ENCODE measurements at regions not wholly inside any gene's neighbourhood (a gene's known extent, or its start where the extent isn't known, plus 50 kb on each side); places are given as distances from the start of the nearest gene placed in this dataset.

- Histone ChIP-seq H3K36me3 (replicated peaks in 1 of 2; ENCODE audit: control extremely low read depth in 1 of 2, control insufficient read depth in 1 of 2, extremely low read depth in 1 of 2, insufficient read depth in 2 of 2, low read length in 1 of 2) (no peaks in the 10 kb centered on the region), H2AFZ (ENCODE audit: insufficient read depth, low read depth, low read length, poor library complexity, severe bottlenecking) (no peak overlapping the region), H3K79me2 (ENCODE audit: control insufficient read depth, insufficient read depth, low read length) (no peaks in the 10 kb centered on the region), H3K9ac (ENCODE audit: low read length) (no peak overlapping the region), H3K27me3 (replicated peaks in 1 of 4; ENCODE audit: control extremely low read depth in 1 of 4, control insufficient read depth in 3 of 4, insufficient read depth in 4 of 4, low read length in 3 of 4) (no peaks in the 10 kb centered on the region), H3K27ac (ENCODE audit: low read length in 2 of 2) (no peak overlapping the region), H3K9me3 (ENCODE audit: control extremely low read depth in 1 of 3, control insufficient read depth in 2 of 3, insufficient read depth in 1 of 3, low read length in 2 of 3) (no peaks in the 10 kb centered on the region), H3K4me2 (replicated peaks; ENCODE audit: low read depth, low read length, poor library complexity, severe bottlenecking) (no peak overlapping the region), H4K20me1 (ENCODE audit: control insufficient read depth, insufficient read depth, low read length, poor library complexity, severe bottlenecking) (no peaks in the 10 kb centered on the region), H3K4me1 (ENCODE audit: control insufficient read depth in 2 of 2, insufficient read depth in 2 of 2, low read length in 2 of 2) (no peaks in the 10 kb centered on the region), H3K4me3 (ENCODE audit: control extremely low read depth in 1 of 5, extremely low read depth in 1 of 5, insufficient read depth in 1 of 5, low read depth in 2 of 5, low read length in 4 of 5) (no peak overlapping the region)
- Mint-ChIP-seq H3K27ac (no peak overlapping the region), H3K4me1 (no peaks in the 10 kb centered on the region), H3K27me3 (no peaks in the 10 kb centered on the region), H3K9me3 (ENCODE audit: insufficient read depth) (no peaks in the 10 kb centered on the region), H3K4me3 (no peak overlapping the region)
- intact Hi-C loops (cut with micrococcal nuclease), result no loop called here
- TF ChIP-seq CTCF (IDR thresholded peaks at IDR 0.05) (no peak), EZH2 (IDR thresholded peaks at IDR 0.05; ENCODE audit: borderline replicate concordance, insufficient read depth, low read depth, low read length, poor library complexity, severe bottlenecking) (no peak)
- ChIA-PET CTCF (no interaction called here), POLR2A (no interaction called here)
- WGBS (ENCODE audit: insufficient coverage), result no CpG with 5 or more reads among the region's 2 CpGs
- ATAC-seq (ENCODE audit: low read depth) (no peak), DNase-seq (no peak)
Observed at GRCh38 chr5:168076561-168076991, 214.9 kb upstream of the WWC1 start.

- H3K79me2 ChIP-seq (ENCODE audit: control insufficient read depth, insufficient read depth, low read length), result no peaks in the 10 kb centered on the region
- no peak for DNase-seq
- ChIA-PET CTCF (no interaction called here), POLR2A (no interaction called here)
- no peaks in the 10 kb centered on the region for H4K20me1 ChIP-seq (ENCODE audit: control insufficient read depth, insufficient read depth, low read length, poor library complexity, severe bottlenecking)
- no peaks in the 10 kb centered on the region for H3K27me3 ChIP-seq (replicated peaks in 1 of 4; ENCODE audit: control extremely low read depth in 1 of 4, control insufficient read depth in 3 of 4, insufficient read depth in 4 of 4, low read length in 3 of 4)
- H3K4me2 ChIP-seq (replicated peaks; ENCODE audit: low read depth, low read length, poor library complexity, severe bottlenecking), result no peak overlapping the region
- H3K9ac ChIP-seq (ENCODE audit: low read length), result no peak overlapping the region
- 69% methylated on average over 8 of the region's 9 CpGs for WGBS (ENCODE audit: insufficient coverage)
- H3K4me1 ChIP-seq (ENCODE audit: control insufficient read depth in 2 of 2, insufficient read depth in 2 of 2, low read length in 2 of 2), result no peaks in the 10 kb centered on the region
- Mint-ChIP-seq H3K27ac (no peak overlapping the region), H3K9me3 (ENCODE audit: insufficient read depth) (peaks cover 4% of the 10 kb centered on the region), H3K27me3 (peaks cover 3% of the 10 kb centered on the region), H3K4me3 (no peak overlapping the region), H3K4me1 (no peaks in the 10 kb centered on the region)
- no peak overlapping the region for H3K4me3 ChIP-seq (ENCODE audit: control extremely low read depth in 1 of 5, extremely low read depth in 1 of 5, insufficient read depth in 1 of 5, low read depth in 2 of 5, low read length in 4 of 5)
- TF ChIP-seq CTCF (IDR thresholded peaks at IDR 0.05), result no peak
- TF ChIP-seq EZH2 (IDR thresholded peaks at IDR 0.05; ENCODE audit: borderline replicate concordance, insufficient read depth, low read depth, low read length, poor library complexity, severe bottlenecking), result no peak
- intact Hi-C loops (cut with micrococcal nuclease), result no loop called here
- H3K9me3 ChIP-seq (ENCODE audit: control extremely low read depth in 1 of 3, control insufficient read depth in 2 of 3, insufficient read depth in 1 of 3, low read length in 2 of 3), result peaks cover 0 to 6% (median 0%) of the 10 kb centered on the region in 3 donors
- H2AFZ ChIP-seq (ENCODE audit: insufficient read depth, low read depth, low read length, poor library complexity, severe bottlenecking), result no peak overlapping the region
- no peak overlapping the region for H3K27ac ChIP-seq (ENCODE audit: low read length in 2 of 2)
- H3K36me3 ChIP-seq (replicated peaks in 1 of 2; ENCODE audit: control extremely low read depth in 1 of 2, control insufficient read depth in 1 of 2, extremely low read depth in 1 of 2, insufficient read depth in 2 of 2, low read length in 1 of 2), result no peaks in the 10 kb centered on the region
- ATAC-seq (ENCODE audit: low read depth), result no peak
Observed at GRCh38 chr5:168085261-168086031, 206.0 kb upstream of the WWC1 start.
